ENCODE measurements at regions not wholly inside any gene's neighbourhood (a gene's known extent, or its start where the extent isn't known, plus 50 kb on each side); places are given as distances from the start of the nearest gene placed in this dataset.

DNA sequence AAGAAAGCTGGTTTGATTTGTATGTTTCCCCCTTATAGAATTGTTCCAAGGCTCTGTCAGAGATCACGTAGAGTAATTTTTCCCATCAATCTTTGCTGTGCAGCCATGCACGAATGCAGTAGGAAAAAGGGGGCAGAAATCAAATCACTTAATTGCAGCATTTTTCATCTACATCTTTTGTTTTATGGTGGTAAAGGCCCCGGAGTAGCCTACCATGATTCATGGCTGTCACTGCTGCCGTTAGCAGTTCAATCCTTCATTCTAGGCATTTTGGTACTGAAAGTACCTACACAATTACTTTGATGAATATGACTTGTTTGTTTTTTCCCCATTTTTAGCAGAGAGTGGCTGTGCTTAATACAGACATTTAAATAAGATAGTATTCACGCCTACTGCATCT, 631.9 kb upstream of the MMS22L start:
- TF ChIP-seq MTA2 (IDR thresholded peaks at IDR 0.05; ENCODE audit: low read depth) (no peak), NR2C1 (IDR thresholded peaks at IDR 0.05) (no peak), ATF7 (IDR thresholded peaks at IDR 0.05; ENCODE audit: low read depth) (no peak), PAX5 (IDR thresholded peaks at IDR 0.05; ENCODE audit: borderline replicate concordance, low read depth, low read length) (no peak)
- FAIRE-seq (no peak), ATAC-seq (no peak), DNase-seq (ENCODE audit: low read depth, low spot score) (no peak)
- Histone ChIP-seq H3K4me2 (ENCODE audit: control insufficient read depth, insufficient read depth) (no peak overlapping the region), H3K9me3 (replicated peaks; ENCODE audit: control insufficient read depth, insufficient read depth, low read length) (no peaks in the 10 kb centered on the region), H3K4me1 (ENCODE audit: control insufficient read depth, insufficient read depth, low read length) (no peaks in the 10 kb centered on the region), H2AFZ (ENCODE audit: control insufficient read depth, low read depth, low read length) (no peak overlapping the region), H3K27ac (ENCODE audit: control insufficient read depth, insufficient read depth) (no peak overlapping the region), H4K20me1 (ENCODE audit: control insufficient read depth, insufficient read depth) (no peaks in the 10 kb centered on the region), H3K9ac (ENCODE audit: control insufficient read depth, insufficient read depth, low read length) (no peak overlapping the region), H3K4me3 (no peak overlapping the region), H3K27me3 (replicated peaks in 1 of 2; ENCODE audit: control insufficient read depth in 2 of 2, insufficient read depth in 2 of 2, low read length in 1 of 2) (no peaks in the 10 kb centered on the region), H3K79me2 (ENCODE audit: control insufficient read depth, insufficient read depth, low read length) (no peaks in the 10 kb centered on the region), H3K36me3 (ENCODE audit: control insufficient read depth in 2 of 2, insufficient read depth in 2 of 2, low read length in 1 of 2) (no peaks in the 10 kb centered on the region)
- ChIA-PET CTCF (no interaction called here), POLR2A (no interaction called here), SMC1A (ENCODE audit: uncharacterized antibody, unreplicated experiment) (no interaction called here), RAD21 (ENCODE audit: unreplicated experiment) (no interaction called here)
- intact Hi-C loops (cut with micrococcal nuclease; ENCODE audit: unreplicated experiment) = no loop called here
- BruUV-seq (replicated peaks) = no TSS peak
- in situ Hi-C loops (cut with MboI) = no loop called here
- 14% methylated on average over 5 of the region's 5 CpGs for WGBS (ENCODE audit: insufficient coverage, insufficient replicate concordance, low lambda C conversion rate, missing lambda C conversion rate)

- 18% methylated on average over 2 of the region's 2 CpGs for WGBS (ENCODE audit: insufficient coverage, insufficient replicate concordance, low lambda C conversion rate, missing lambda C conversion rate)
- Histone ChIP-seq H3K4me2 (ENCODE audit: control insufficient read depth, insufficient read depth) (no peak overlapping the region), H3K4me1 (ENCODE audit: control insufficient read depth, insufficient read depth, low read length) (no peaks in the 10 kb centered on the region), H3K4me3 (no peak overlapping the region), H3K9ac (ENCODE audit: control insufficient read depth, insufficient read depth, low read length) (no peak overlapping the region), H3K27me3 (replicated peaks in 1 of 2; ENCODE audit: control insufficient read depth in 2 of 2, insufficient read depth in 2 of 2, low read length in 1 of 2) (no peaks in the 10 kb centered on the region), H2AFZ (ENCODE audit: control insufficient read depth, low read depth, low read length) (no peak overlapping the region), H3K9me3 (replicated peaks; ENCODE audit: control insufficient read depth, insufficient read depth, low read length) (no peaks in the 10 kb centered on the region), H3K36me3 (ENCODE audit: control insufficient read depth in 2 of 2, insufficient read depth in 2 of 2, low read length in 1 of 2) (no peaks in the 10 kb centered on the region), H3K79me2 (ENCODE audit: control insufficient read depth, insufficient read depth, low read length) (no peaks in the 10 kb centered on the region), H3K27ac (ENCODE audit: control insufficient read depth, insufficient read depth) (no peak overlapping the region), H4K20me1 (ENCODE audit: control insufficient read depth, insufficient read depth) (no peaks in the 10 kb centered on the region)
- RAD21 ChIA-PET (ENCODE audit: unreplicated experiment) = interaction anchor here (0.7 kb wide), 1 partner anchor 12 kb away, joined by 3 read pairs; no protein-coding TSS in a partner anchor
- in situ Hi-C loops (cut with MboI) = no loop called here
- no TSS peak for BruUV-seq (replicated peaks)
- intact Hi-C loops (cut with micrococcal nuclease; ENCODE audit: unreplicated experiment) = no loop called here
- SMC1A ChIA-PET (ENCODE audit: uncharacterized antibody, unreplicated experiment) = no interaction called here
- CTCF ChIA-PET = no interaction called here
- POLR2A ChIA-PET = no interaction called here
- DNase-seq (ENCODE audit: low read depth, low spot score) (no peak), ATAC-seq (no peak), FAIRE-seq (no peak)
- TF ChIP-seq RB1 (IDR thresholded peaks at IDR 0.05; ENCODE audit: borderline replicate concordance) = no peak
- TF ChIP-seq, protein P1, sequence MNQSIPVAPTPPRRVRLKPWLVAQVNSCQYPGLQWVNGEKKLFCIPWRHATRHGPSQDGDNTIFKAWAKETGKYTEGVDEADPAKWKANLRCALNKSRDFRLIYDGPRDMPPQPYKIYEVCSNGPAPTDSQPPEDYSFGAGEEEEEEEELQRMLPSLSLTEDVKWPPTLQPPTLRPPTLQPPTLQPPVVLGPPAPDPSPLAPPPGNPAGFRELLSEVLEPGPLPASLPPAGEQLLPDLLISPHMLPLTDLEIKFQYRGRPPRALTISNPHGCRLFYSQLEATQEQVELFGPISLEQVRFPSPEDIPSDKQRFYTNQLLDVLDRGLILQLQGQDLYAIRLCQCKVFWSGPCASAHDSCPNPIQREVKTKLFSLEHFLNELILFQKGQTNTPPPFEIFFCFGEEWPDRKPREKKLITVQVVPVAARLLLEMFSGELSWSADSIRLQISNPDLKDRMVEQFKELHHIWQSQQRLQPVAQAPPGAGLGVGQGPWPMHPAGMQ (IDR thresholded peaks at IDR 0.05; ENCODE audit: borderline replicate concordance) = no peak
- TF ChIP-seq FOXK2 (IDR thresholded peaks at IDR 0.05) = no peak
- no peak for TF ChIP-seq CBX5 (IDR thresholded peaks at IDR 0.05; ENCODE audit: low read depth)
- no peak for TF ChIP-seq FOXM1 (IDR thresholded peaks at IDR 0.05; ENCODE audit: low read depth, low read length)
- TF ChIP-seq POU2F2 (IDR thresholded peaks at IDR 0.05; ENCODE audit: borderline replicate concordance, low read depth, low read length) = no peak
- TF ChIP-seq HDGF (IDR thresholded peaks at IDR 0.05) = no peak
- TF ChIP-seq, protein P2, sequence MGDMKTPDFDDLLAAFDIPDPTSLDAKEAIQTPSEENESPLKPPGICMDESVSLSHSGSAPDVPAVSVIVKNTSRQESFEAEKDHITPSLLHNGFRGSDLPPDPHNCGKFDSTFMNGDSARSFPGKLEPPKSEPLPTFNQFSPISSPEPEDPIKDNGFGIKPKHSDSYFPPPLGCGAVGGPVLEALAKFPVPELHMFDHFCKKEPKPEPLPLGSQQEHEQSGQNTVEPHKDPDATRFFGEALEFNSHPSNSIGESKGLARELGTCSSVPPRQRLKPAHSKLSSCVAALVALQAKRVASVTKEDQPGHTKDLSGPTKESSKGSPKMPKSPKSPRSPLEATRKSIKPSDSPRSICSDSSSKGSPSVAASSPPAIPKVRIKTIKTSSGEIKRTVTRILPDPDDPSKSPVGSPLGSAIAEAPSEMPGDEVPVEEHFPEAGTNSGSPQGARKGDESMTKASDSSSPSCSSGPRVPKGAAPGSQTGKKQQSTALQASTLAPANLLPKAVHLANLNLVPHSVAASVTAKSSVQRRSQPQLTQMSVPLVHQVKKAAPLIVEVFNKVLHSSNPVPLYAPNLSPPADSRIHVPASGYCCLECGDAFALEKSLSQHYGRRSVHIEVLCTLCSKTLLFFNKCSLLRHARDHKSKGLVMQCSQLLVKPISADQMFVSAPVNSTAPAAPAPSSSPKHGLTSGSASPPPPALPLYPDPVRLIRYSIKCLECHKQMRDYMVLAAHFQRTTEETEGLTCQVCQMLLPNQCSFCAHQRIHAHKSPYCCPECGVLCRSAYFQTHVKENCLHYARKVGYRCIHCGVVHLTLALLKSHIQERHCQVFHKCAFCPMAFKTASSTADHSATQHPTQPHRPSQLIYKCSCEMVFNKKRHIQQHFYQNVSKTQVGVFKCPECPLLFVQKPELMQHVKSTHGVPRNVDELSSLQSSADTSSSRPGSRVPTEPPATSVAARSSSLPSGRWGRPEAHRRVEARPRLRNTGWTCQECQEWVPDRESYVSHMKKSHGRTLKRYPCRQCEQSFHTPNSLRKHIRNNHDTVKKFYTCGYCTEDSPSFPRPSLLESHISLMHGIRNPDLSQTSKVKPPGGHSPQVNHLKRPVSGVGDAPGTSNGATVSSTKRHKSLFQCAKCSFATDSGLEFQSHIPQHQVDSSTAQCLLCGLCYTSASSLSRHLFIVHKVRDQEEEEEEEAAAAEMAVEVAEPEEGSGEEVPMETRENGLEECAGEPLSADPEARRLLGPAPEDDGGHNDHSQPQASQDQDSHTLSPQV (IDR thresholded peaks at IDR 0.05) = no peak
- TF ChIP-seq ASH2L (IDR thresholded peaks at IDR 0.05; ENCODE audit: borderline replicate concordance, low read depth) = no peak
- no peak for TF ChIP-seq EZH2 (IDR thresholded peaks at IDR 0.05; ENCODE audit: borderline replicate concordance, control insufficient read depth, low read depth, low read length)
- no peak for TF ChIP-seq SP1 (IDR thresholded peaks at IDR 0.05; ENCODE audit: low read depth, low read length)
- TF ChIP-seq NBN (IDR thresholded peaks at IDR 0.05) = no peak
- no peak for TF ChIP-seq RUNX3 (IDR thresholded peaks at IDR 0.05; ENCODE audit: low read length)
These were observed 632.5 kb upstream of the MMS22L start for GRCh38 chr6:97915537-97915936.

All from GM12878 (cell line).